COLO829 (cell line): ENCODE measurements at regions not wholly inside any gene's neighbourhood (a gene's known extent, or its start where the extent isn't known, plus 50 kb on each side); places are given as distances from the start of the nearest gene placed in this dataset.
"Not testable (repeated sequence)": the region's sequence is repeated elsewhere in the genome, so short reads cannot be mapped to it uniquely, and the experiment has no call there.

Source experiments
- DNase-seq: peaks from one replicate; pipeline ENCODE4 v3.0.0; 2012; ENCODE audit warnings: low spot score

- no peak for DNase-seq
Measured at GRCh38 chr6:85010865-85011264, 246.5 kb upstream of the TBX18 start.

- DNase-seq: no peak
Measured at GRCh38 chr6:85008296-85009009, 244.1 kb upstream of the TBX18 start.

GRCh38 chr6:85006362-85006761 lies 242.0 kb upstream of the TBX18 start:
- DNase-seq: no peak

GRCh38 chr6:85005494-85005893 lies 241.1 kb upstream of the TBX18 start:
- DNase-seq: peak; percentile 29

- no peak for DNase-seq
Measured at GRCh38 chr6:85004361-85004995, 240.1 kb upstream of the TBX18 start.

- DNase-seq: no peak
Measured at GRCh38 chr6:85002847-85003246, 238.4 kb upstream of the TBX18 start.

GRCh38 chr6:85000001-85000400 lies 235.6 kb upstream of the TBX18 start:
- DNase-seq: no peak

GRCh38 chr6:84998223-84998622 lies 233.8 kb upstream of the TBX18 start:
- DNase-seq: no peak

GRCh38 chr6:84988766-84989165 lies 224.4 kb upstream of the TBX18 start:
- DNase-seq: not testable (repeated sequence)

GRCh38 chr6:84985490-84985889 lies 221.1 kb upstream of the TBX18 start:
- not testable (repeated sequence) for DNase-seq

- DNase-seq: no peak
Measured at GRCh38 chr6:84979541-84979940, 215.1 kb upstream of the TBX18 start.

- no peak for DNase-seq
Measured at GRCh38 chr6:84977363-84977705, 212.9 kb upstream of the TBX18 start.

GRCh38 chr6:84976526-84977362 lies 212.3 kb upstream of the TBX18 start:
- no peak for DNase-seq

GRCh38 chr6:84975316-84975715 lies 210.9 kb upstream of the TBX18 start:
- DNase-seq: no peak

GRCh38 chr6:84973606-84974005 lies 209.2 kb upstream of the TBX18 start:
- DNase-seq: no peak

- DNase-seq: no peak
Measured at GRCh38 chr6:84967965-84968364, 203.6 kb upstream of the TBX18 start.

GRCh38 chr6:84967389-84967788 lies 203.0 kb upstream of the TBX18 start:
- peak; percentile 21 for DNase-seq

- DNase-seq: no peak
Measured at GRCh38 chr6:84953111-84953755, 188.8 kb upstream of the TBX18 start.

- DNase-seq: not testable (repeated sequence)
Measured at GRCh38 chr6:84944926-84945325, 180.5 kb upstream of the TBX18 start.

- no peak for DNase-seq
Measured at GRCh38 chr6:84943905-84944304, 179.5 kb upstream of the TBX18 start.

GRCh38 chr6:84941609-84942008 lies 177.2 kb upstream of the TBX18 start:
- DNase-seq: not testable (repeated sequence)

GRCh38 chr6:84929212-84929611 lies 164.8 kb upstream of the TBX18 start:
- no peak for DNase-seq

GRCh38 chr6:84927551-84927950 lies 163.2 kb upstream of the TBX18 start:
- no peak for DNase-seq
